ENCODE measurements at regions not wholly inside any gene's neighbourhood (a gene's known extent, or its start where the extent isn't known, plus 50 kb on each side); places are given as distances from the start of the nearest gene placed in this dataset.

DNA sequence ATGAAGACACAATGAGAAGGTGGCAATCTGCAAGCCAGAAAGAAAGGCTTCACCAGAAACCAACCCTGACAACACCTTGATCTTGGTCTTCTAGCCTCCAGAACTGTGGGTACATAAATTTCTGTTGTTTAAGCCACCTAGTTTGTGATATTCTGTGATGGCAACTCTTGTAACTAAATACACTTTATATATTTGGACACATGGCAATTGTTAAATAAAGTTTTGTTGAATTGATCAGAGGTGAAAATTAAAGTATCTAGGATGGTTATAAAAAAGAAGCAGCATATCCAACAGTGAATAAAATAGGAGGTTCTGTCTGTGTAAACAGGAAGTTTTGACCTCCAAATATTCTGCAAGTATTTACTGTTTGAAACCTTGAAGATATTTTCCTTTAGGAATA lies 516.3 kb downstream of the SOX5 start (continued):
- TF ChIP-seq E2F4 (CRISPR knock-in tag; IDR thresholded peaks at IDR 0.05; ENCODE audit: borderline replicate concordance, low read depth) (no peak), RELA (CRISPR knock-in tag; IDR thresholded peaks at IDR 0.05; ENCODE audit: borderline replicate concordance) (no peak), NFE2L1 (CRISPR knock-in tag; IDR thresholded peaks at IDR 0.05) (no peak)

DNA sequence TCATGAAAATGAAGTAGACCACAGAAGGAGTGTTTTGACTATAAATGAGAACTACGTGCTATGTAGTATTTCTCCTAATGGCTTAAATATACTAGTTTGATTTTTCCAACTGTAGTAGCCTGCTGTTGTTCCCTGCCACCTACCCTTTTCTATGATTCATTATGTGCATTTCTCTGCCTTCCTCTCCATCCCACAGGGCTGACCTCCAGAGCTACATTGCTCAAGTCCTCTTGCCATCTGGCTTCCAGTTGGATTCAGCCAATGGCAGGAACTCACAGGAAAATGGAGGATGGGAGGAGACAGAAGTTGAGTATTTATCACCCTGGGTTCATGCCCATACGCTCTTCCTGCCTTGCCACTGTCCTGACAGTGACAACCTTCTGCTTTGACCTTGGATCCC lies 515.3 kb downstream of the SOX5 start:
- DNase-seq (ENCODE audit: low spot score) (no peak), ATAC-seq (no peak)
- ChIA-PET CTCF (no interaction called here), POLR2A (no interaction called here)
- peaks cover 8% of the 10 kb centered on the region; the same call in 1 of the 2 replicates for H3K36me3 Mint-ChIP-seq
- H3K27ac Mint-ChIP-seq = no peak overlapping the region
- no peaks in the 10 kb centered on the region for H3K4me1 Mint-ChIP-seq
- no peak for TF ChIP-seq CREM (CRISPR knock-in tag; IDR thresholded peaks at IDR 0.05)
- no peak for TF ChIP-seq ATF6 (CRISPR knock-in tag; IDR thresholded peaks at IDR 0.05)
- TF ChIP-seq, protein P1, sequence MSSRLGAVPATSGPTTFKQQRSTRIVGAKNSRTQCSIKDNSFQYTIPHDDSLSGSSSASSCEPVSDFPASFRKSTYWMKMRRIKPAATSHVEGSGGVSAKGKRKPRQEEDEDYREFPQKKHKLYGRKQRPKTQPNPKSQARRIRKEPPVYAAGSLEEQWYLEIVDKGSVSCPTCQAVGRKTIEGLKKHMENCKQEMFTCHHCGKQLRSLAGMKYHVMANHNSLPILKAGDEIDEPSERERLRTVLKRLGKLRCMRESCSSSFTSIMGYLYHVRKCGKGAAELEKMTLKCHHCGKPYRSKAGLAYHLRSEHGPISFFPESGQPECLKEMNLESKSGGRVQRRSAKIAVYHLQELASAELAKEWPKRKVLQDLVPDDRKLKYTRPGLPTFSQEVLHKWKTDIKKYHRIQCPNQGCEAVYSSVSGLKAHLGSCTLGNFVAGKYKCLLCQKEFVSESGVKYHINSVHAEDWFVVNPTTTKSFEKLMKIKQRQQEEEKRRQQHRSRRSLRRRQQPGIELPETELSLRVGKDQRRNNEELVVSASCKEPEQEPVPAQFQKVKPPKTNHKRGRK (CRISPR knock-in tag; IDR thresholded peaks at IDR 0.05; ENCODE audit: borderline replicate concordance) = no peak
- TF ChIP-seq ZNF423 (CRISPR knock-in tag; IDR thresholded peaks at IDR 0.05) = no peak
- no peak for TF ChIP-seq SMAD4 (CRISPR knock-in tag; IDR thresholded peaks at IDR 0.05)
- no peak for TF ChIP-seq NR2C2 (CRISPR knock-in tag; IDR thresholded peaks at IDR 0.05)
- no peak for TF ChIP-seq ELF4 (CRISPR knock-in tag; IDR thresholded peaks at IDR 0.05; ENCODE audit: low read depth)
- no peak for TF ChIP-seq MYBL2 (CRISPR knock-in tag; IDR thresholded peaks at IDR 0.05)
- no peak for TF ChIP-seq ZBTB43 (CRISPR knock-in tag; IDR thresholded peaks at IDR 0.05)
- TF ChIP-seq EMX1 (CRISPR knock-in tag; IDR thresholded peaks at IDR 0.05) = no peak
- TF ChIP-seq, protein P2, sequence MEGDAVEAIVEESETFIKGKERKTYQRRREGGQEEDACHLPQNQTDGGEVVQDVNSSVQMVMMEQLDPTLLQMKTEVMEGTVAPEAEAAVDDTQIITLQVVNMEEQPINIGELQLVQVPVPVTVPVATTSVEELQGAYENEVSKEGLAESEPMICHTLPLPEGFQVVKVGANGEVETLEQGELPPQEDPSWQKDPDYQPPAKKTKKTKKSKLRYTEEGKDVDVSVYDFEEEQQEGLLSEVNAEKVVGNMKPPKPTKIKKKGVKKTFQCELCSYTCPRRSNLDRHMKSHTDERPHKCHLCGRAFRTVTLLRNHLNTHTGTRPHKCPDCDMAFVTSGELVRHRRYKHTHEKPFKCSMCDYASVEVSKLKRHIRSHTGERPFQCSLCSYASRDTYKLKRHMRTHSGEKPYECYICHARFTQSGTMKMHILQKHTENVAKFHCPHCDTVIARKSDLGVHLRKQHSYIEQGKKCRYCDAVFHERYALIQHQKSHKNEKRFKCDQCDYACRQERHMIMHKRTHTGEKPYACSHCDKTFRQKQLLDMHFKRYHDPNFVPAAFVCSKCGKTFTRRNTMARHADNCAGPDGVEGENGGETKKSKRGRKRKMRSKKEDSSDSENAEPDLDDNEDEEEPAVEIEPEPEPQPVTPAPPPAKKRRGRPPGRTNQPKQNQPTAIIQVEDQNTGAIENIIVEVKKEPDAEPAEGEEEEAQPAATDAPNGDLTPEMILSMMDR (IDR thresholded peaks at IDR 0.05) = no peak
- TF ChIP-seq TCF7 (CRISPR knock-in tag; IDR thresholded peaks at IDR 0.05; ENCODE audit: low read depth) = no peak
- TF ChIP-seq, protein P3, sequence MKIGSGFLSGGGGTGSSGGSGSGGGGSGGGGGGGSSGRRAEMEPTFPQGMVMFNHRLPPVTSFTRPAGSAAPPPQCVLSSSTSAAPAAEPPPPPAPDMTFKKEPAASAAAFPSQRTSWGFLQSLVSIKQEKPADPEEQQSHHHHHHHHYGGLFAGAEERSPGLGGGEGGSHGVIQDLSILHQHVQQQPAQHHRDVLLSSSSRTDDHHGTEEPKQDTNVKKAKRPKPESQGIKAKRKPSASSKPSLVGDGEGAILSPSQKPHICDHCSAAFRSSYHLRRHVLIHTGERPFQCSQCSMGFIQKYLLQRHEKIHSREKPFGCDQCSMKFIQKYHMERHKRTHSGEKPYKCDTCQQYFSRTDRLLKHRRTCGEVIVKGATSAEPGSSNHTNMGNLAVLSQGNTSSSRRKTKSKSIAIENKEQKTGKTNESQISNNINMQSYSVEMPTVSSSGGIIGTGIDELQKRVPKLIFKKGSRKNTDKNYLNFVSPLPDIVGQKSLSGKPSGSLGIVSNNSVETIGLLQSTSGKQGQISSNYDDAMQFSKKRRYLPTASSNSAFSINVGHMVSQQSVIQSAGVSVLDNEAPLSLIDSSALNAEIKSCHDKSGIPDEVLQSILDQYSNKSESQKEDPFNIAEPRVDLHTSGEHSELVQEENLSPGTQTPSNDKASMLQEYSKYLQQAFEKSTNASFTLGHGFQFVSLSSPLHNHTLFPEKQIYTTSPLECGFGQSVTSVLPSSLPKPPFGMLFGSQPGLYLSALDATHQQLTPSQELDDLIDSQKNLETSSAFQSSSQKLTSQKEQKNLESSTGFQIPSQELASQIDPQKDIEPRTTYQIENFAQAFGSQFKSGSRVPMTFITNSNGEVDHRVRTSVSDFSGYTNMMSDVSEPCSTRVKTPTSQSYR (CRISPR knock-in tag; IDR thresholded peaks at IDR 0.05) = no peak
- no peak for TF ChIP-seq FOXK1 (CRISPR knock-in tag; IDR thresholded peaks at IDR 0.05)
- no peak for TF ChIP-seq PRRX2 (CRISPR knock-in tag; IDR thresholded peaks at IDR 0.05)
- no peak for TF ChIP-seq JUN (CRISPR knock-in tag; IDR thresholded peaks at IDR 0.05)
- no peak for TF ChIP-seq ESRRA (CRISPR knock-in tag; IDR thresholded peaks at IDR 0.05; ENCODE audit: borderline replicate concordance)
- TF ChIP-seq, protein P4, sequence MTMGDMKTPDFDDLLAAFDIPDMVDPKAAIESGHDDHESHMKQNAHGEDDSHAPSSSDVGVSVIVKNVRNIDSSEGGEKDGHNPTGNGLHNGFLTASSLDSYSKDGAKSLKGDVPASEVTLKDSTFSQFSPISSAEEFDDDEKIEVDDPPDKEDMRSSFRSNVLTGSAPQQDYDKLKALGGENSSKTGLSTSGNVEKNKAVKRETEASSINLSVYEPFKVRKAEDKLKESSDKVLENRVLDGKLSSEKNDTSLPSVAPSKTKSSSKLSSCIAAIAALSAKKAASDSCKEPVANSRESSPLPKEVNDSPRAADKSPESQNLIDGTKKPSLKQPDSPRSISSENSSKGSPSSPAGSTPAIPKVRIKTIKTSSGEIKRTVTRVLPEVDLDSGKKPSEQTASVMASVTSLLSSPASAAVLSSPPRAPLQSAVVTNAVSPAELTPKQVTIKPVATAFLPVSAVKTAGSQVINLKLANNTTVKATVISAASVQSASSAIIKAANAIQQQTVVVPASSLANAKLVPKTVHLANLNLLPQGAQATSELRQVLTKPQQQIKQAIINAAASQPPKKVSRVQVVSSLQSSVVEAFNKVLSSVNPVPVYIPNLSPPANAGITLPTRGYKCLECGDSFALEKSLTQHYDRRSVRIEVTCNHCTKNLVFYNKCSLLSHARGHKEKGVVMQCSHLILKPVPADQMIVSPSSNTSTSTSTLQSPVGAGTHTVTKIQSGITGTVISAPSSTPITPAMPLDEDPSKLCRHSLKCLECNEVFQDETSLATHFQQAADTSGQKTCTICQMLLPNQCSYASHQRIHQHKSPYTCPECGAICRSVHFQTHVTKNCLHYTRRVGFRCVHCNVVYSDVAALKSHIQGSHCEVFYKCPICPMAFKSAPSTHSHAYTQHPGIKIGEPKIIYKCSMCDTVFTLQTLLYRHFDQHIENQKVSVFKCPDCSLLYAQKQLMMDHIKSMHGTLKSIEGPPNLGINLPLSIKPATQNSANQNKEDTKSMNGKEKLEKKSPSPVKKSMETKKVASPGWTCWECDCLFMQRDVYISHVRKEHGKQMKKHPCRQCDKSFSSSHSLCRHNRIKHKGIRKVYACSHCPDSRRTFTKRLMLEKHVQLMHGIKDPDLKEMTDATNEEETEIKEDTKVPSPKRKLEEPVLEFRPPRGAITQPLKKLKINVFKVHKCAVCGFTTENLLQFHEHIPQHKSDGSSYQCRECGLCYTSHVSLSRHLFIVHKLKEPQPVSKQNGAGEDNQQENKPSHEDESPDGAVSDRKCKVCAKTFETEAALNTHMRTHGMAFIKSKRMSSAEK (CRISPR knock-in tag; IDR thresholded peaks at IDR 0.05; ENCODE audit: borderline replicate concordance) = no peak
- H3K27me3 Mint-ChIP-seq (ENCODE audit: low read depth) = no peaks in the 10 kb centered on the region; the same call in 1 of the 2 replicates
- H3K9me3 Mint-ChIP-seq = peaks cover 28% of the 10 kb centered on the region
- no peak overlapping the region for H3K4me3 Mint-ChIP-seq
